Mesendoderm (in vitro differentiated cells): ENCODE measurements at regions not wholly inside any gene's neighbourhood (a gene's known extent, or its start where the extent isn't known, plus 50 kb on each side); places are given as distances from the start of the nearest gene placed in this dataset.
A peak's percentile ranks its signal among the peaks of the same experiment; 100 is the strongest.

Experiments used
- DNase-seq: peaks from one replicate; pipeline ENCODE4 v3.0.0; 2013
- H2AK5ac ChIP-seq: 2 replicates; pipeline ENCODE4 v1.6.1; 2013; ENCODE audit warnings: low read length, inconsistent platforms
- H2BK120ac ChIP-seq: 2 replicates; pipeline ENCODE4 v1.6.1; 2013; ENCODE audit warnings: low read depth, mild to moderate bottlenecking, low read length, moderate library complexity, mixed read lengths
- H2BK15ac ChIP-seq: replicated peaks from 2 replicates; pipeline ENCODE4 v1.6.1; 2013; ENCODE audit warnings: low read depth, mild to moderate bottlenecking, moderate library complexity
- H2BK5ac ChIP-seq: 2 replicates; pipeline ENCODE4 v1.6.1; 2013; ENCODE audit warnings: low read length, inconsistent platforms
- H3K18ac ChIP-seq: 2 replicates; pipeline ENCODE4 v1.6.1; 2013; ENCODE audit warnings: mild to moderate bottlenecking, low read length, mixed read lengths
- H3K23ac ChIP-seq: one replicate; pipeline ENCODE4 v1.6.1; 2013; ENCODE audit warnings: low read length
- H3K27ac ChIP-seq: 2 replicates; pipeline ENCODE4 v1.5.1; 2013; ENCODE audit warnings: low read depth, mild to moderate bottlenecking, inconsistent platforms, low read length, moderate library complexity
- H3K27me3 ChIP-seq: 2 replicates; pipeline ENCODE4 v1.6.1; 2013; ENCODE audit warnings: low read length, control low read depth, mild to moderate bottlenecking, inconsistent platforms; ENCODE audit not compliant: insufficient read depth, poor library complexity
- H3K36me3 ChIP-seq: 2 replicates; pipeline ENCODE4 v1.6.1; 2013; ENCODE audit warnings: low read length, inconsistent platforms; ENCODE audit not compliant: control insufficient read depth, insufficient read depth
- H3K4ac ChIP-seq: one replicate; pipeline ENCODE4 v1.6.1; 2013; ENCODE audit warnings: low read depth, mild to moderate bottlenecking, low read length, moderate library complexity
- H3K4me1 ChIP-seq: 2 replicates; pipeline ENCODE4 v1.6.1; 2013; ENCODE audit warnings: low read depth, low read length, inconsistent platforms; ENCODE audit not compliant: control insufficient read depth
- H3K4me2 ChIP-seq: 2 replicates; pipeline ENCODE4 v1.6.1; 2013; ENCODE audit warnings: low read length
- H3K4me3 ChIP-seq: 2 replicates; pipeline ENCODE4 v1.5.1; 2013; ENCODE audit warnings: mild to moderate bottlenecking, low read length
- H3K56ac ChIP-seq: one replicate; pipeline ENCODE4 v1.6.1; 2013; ENCODE audit warnings: low read length
- H3K79me1 ChIP-seq: 2 replicates; pipeline ENCODE4 v1.6.1; 2013; ENCODE audit warnings: low read length, inconsistent platforms
- H3K79me2 ChIP-seq: 2 replicates; pipeline ENCODE4 v1.6.1; 2013; ENCODE audit warnings: mild to moderate bottlenecking, low read length; ENCODE audit not compliant: control insufficient read depth, insufficient read depth
- H3K9ac ChIP-seq: 2 replicates; pipeline ENCODE4 v1.6.1; 2013; ENCODE audit warnings: low read length, inconsistent platforms
- H4K5ac ChIP-seq: one replicate; pipeline ENCODE4 v1.6.1; 2013; ENCODE audit warnings: low read length
- H4K8ac ChIP-seq: one replicate; pipeline ENCODE4 v1.6.1; 2013; ENCODE audit warnings: low read depth, mild to moderate bottlenecking, control low read depth, low read length, moderate library complexity
- WGBS: extraction: QIAGEN DNeasy Blood & Tissue Kit; methylation state at CpG from one replicate; pipeline ENCODE4 v1.1.7; 2013; ENCODE audit warnings: low lambda C conversion rate, missing lambda C conversion rate; ENCODE audit not compliant: insufficient coverage; ENCODE audit errors: extremely low coverage; 5-methylcytosine and 5-hydroxymethylcytosine counted together

GRCh38 chrX:151796576-151796975 is 62.0 kb downstream of the CNGA2 start:
- no peaks in the 10 kb centered on the region for H3K36me3 ChIP-seq
- no peak overlapping the region for H3K56ac ChIP-seq
- no peaks in the 10 kb centered on the region for H3K4me1 ChIP-seq
- no peak overlapping the region for H2AK5ac ChIP-seq
- no peak overlapping the region for H4K8ac ChIP-seq
- no peak for DNase-seq
- H4K5ac ChIP-seq: no peak overlapping the region
- H3K27me3 ChIP-seq: no peaks in the 10 kb centered on the region
- no peaks in the 10 kb centered on the region for H3K79me2 ChIP-seq
- H2BK5ac ChIP-seq: no peak overlapping the region
- no peaks in the 10 kb centered on the region for H3K79me1 ChIP-seq
- no peak overlapping the region for H3K18ac ChIP-seq
- H3K27ac ChIP-seq: no peak overlapping the region
- no peak overlapping the region for H3K23ac ChIP-seq
- no peak overlapping the region for H3K9ac ChIP-seq
- H3K4ac ChIP-seq: no peak overlapping the region
- H3K4me2 ChIP-seq: no peak overlapping the region
- no CpG with 5 or more reads among the region's 3 CpGs for WGBS
- H2BK15ac ChIP-seq: no peak overlapping the region
- no peak overlapping the region for H2BK120ac ChIP-seq
- no peak overlapping the region for H3K4me3 ChIP-seq

- Histone ChIP-seq H3K56ac (no peak overlapping the region), H3K4ac (no peak overlapping the region), H4K5ac (no peak overlapping the region), H2AK5ac (no peak overlapping the region), H3K9ac (no peak overlapping the region), H3K27me3 (no peaks in the 10 kb centered on the region), H3K4me3 (no peak overlapping the region), H3K27ac (no peak overlapping the region), H4K8ac (no peak overlapping the region), H3K23ac (no peak overlapping the region), H2BK120ac (peak overlapping the region; percentile 38), H3K18ac (no peak overlapping the region), H3K79me1 (no peaks in the 10 kb centered on the region), H2BK5ac (no peak overlapping the region), H3K79me2 (no peaks in the 10 kb centered on the region), H3K4me1 (no peaks in the 10 kb centered on the region), H3K36me3 (no peaks in the 10 kb centered on the region), H2BK15ac (no peak overlapping the region), H3K4me2 (no peak overlapping the region)
- WGBS: no CpG with 5 or more reads among the region's 7 CpGs
- DNase-seq: peak; percentile 15
These were observed 67.4 kb downstream of the CNGA2 start for GRCh38 chrX:151801980-151802379.

GRCh38 chrX:151806967-151807540 is 72.5 kb downstream of the CNGA2 start:
- no peak overlapping the region for H2AK5ac ChIP-seq
- no peak overlapping the region for H3K9ac ChIP-seq
- H3K18ac ChIP-seq: no peak overlapping the region
- no peak overlapping the region for H2BK15ac ChIP-seq
- no peak overlapping the region for H3K23ac ChIP-seq
- no peaks in the 10 kb centered on the region for H3K79me1 ChIP-seq
- H4K8ac ChIP-seq: no peak overlapping the region
- no peak overlapping the region for H3K4me3 ChIP-seq
- no peak for DNase-seq
- H3K36me3 ChIP-seq: no peaks in the 10 kb centered on the region
- H3K27ac ChIP-seq: no peak overlapping the region
- H3K4me2 ChIP-seq: no peak overlapping the region
- H2BK120ac ChIP-seq: no peak overlapping the region
- H2BK5ac ChIP-seq: no peak overlapping the region
- H3K79me2 ChIP-seq: no peaks in the 10 kb centered on the region
- H3K4me1 ChIP-seq: no peaks in the 10 kb centered on the region
- no peak overlapping the region for H3K4ac ChIP-seq
- no peak overlapping the region for H3K56ac ChIP-seq
- H4K5ac ChIP-seq: no peak overlapping the region
- WGBS: no CpG with 5 or more reads among the region's 5 CpGs
- H3K27me3 ChIP-seq: no peaks in the 10 kb centered on the region

- DNase-seq: no peak
- no peak overlapping the region for H2BK120ac ChIP-seq
- H3K56ac ChIP-seq: no peak overlapping the region
- no peak overlapping the region for H3K4me3 ChIP-seq
- no peaks in the 10 kb centered on the region for H3K79me1 ChIP-seq
- H3K18ac ChIP-seq: no peak overlapping the region
- H3K4me1 ChIP-seq: no peaks in the 10 kb centered on the region
- no peak overlapping the region for H2AK5ac ChIP-seq
- H3K23ac ChIP-seq: no peak overlapping the region
- no CpG with 5 or more reads among the region's 2 CpGs for WGBS
- no peak overlapping the region for H3K27ac ChIP-seq
- H4K5ac ChIP-seq: no peak overlapping the region
- no peaks in the 10 kb centered on the region for H3K79me2 ChIP-seq
- H3K4ac ChIP-seq: no peak overlapping the region
- H2BK5ac ChIP-seq: no peak overlapping the region
- no peaks in the 10 kb centered on the region for H3K36me3 ChIP-seq
- H3K27me3 ChIP-seq: no peaks in the 10 kb centered on the region
- no peak overlapping the region for H3K4me2 ChIP-seq
- no peak overlapping the region for H3K9ac ChIP-seq
- no peak overlapping the region for H4K8ac ChIP-seq
- no peak overlapping the region for H2BK15ac ChIP-seq
These were observed 78.1 kb downstream of the CNGA2 start for GRCh38 chrX:151812661-151813060.

- Histone ChIP-seq H3K79me2 (no peaks in the 10 kb centered on the region), H3K27ac (no peak overlapping the region), H3K4me3 (no peak overlapping the region), H3K4me2 (no peak overlapping the region), H3K36me3 (no peaks in the 10 kb centered on the region), H3K4ac (no peak overlapping the region), H2AK5ac (no peak overlapping the region), H3K23ac (no peak overlapping the region), H2BK5ac (no peak overlapping the region), H2BK15ac (no peak overlapping the region), H4K5ac (no peak overlapping the region), H4K8ac (no peak overlapping the region), H3K56ac (no peak overlapping the region), H3K18ac (no peak overlapping the region), H2BK120ac (no peak overlapping the region), H3K4me1 (no peaks in the 10 kb centered on the region), H3K27me3 (no peaks in the 10 kb centered on the region), H3K79me1 (no peaks in the 10 kb centered on the region), H3K9ac (no peak overlapping the region)
- DNase-seq: no peak
- WGBS: no CpG with 5 or more reads among the region's 1 CpG
These were observed 80.2 kb downstream of the CNGA2 start for GRCh38 chrX:151814767-151815166.

- no peak overlapping the region for H4K5ac ChIP-seq
- no peak overlapping the region for H3K18ac ChIP-seq
- no CpG with 5 or more reads among the region's 2 CpGs for WGBS
- H3K79me1 ChIP-seq: no peaks in the 10 kb centered on the region
- no peak for DNase-seq
- H3K56ac ChIP-seq: no peak overlapping the region
- H3K23ac ChIP-seq: no peak overlapping the region
- no peak overlapping the region for H4K8ac ChIP-seq
- H3K27ac ChIP-seq: no peak overlapping the region
- no peak overlapping the region for H3K9ac ChIP-seq
- H3K4me1 ChIP-seq: no peaks in the 10 kb centered on the region
- H3K79me2 ChIP-seq: no peaks in the 10 kb centered on the region
- no peaks in the 10 kb centered on the region for H3K27me3 ChIP-seq
- H3K4me3 ChIP-seq: no peak overlapping the region
- no peak overlapping the region for H2AK5ac ChIP-seq
- no peak overlapping the region for H3K4ac ChIP-seq
- H3K4me2 ChIP-seq: no peak overlapping the region
- no peaks in the 10 kb centered on the region for H3K36me3 ChIP-seq
- H2BK15ac ChIP-seq: no peak overlapping the region
- no peak overlapping the region for H2BK5ac ChIP-seq
- H2BK120ac ChIP-seq: no peak overlapping the region
These were observed 80.9 kb downstream of the CNGA2 start for GRCh38 chrX:151815398-151815797.
